Dendritic cell treated with granulocyte-macrophage colony-stimulating factor and Interleukin-4, amounts not matched to agents 40 ng/mL and 50 ng/mL, for 4 days (primary cell): ENCODE measurements at regions not wholly inside any gene's neighbourhood (a gene's known extent, or its start where the extent isn't known, plus 50 kb on each side); places are given as distances from the start of the nearest gene placed in this dataset.

Experiments used
- H3K27ac Mint-ChIP-seq: one replicate; pipeline ENCODE4 v1.8.0; 2022; ENCODE audit warnings: mild to moderate bottlenecking, mixed read lengths
- H3K27me3 Mint-ChIP-seq: one replicate; pipeline ENCODE4 v1.8.0; 2022; ENCODE audit warnings: mild to moderate bottlenecking, mixed read lengths
- H3K36me3 Mint-ChIP-seq: one replicate; pipeline ENCODE4 v1.8.0; 2022; ENCODE audit warnings: low read depth, mixed read lengths
- H3K4me1 Mint-ChIP-seq: one replicate; pipeline ENCODE4 v1.8.0; 2022; ENCODE audit warnings: low read depth, mixed read lengths
- H3K4me3 Mint-ChIP-seq: one replicate; pipeline ENCODE4 v1.8.0; 2022; ENCODE audit warnings: mild to moderate bottlenecking, moderate library complexity, mixed read lengths
- H3K9me3 Mint-ChIP-seq: one replicate; pipeline ENCODE4 v1.8.0; 2022; ENCODE audit warnings: mixed read lengths
- intact Hi-C: fragments of 100-400 bp; cut with micrococcal nuclease; formaldehyde crosslinking; loops from one replicate; pipeline ENCODE4 v1.15.0; 2022

- H3K4me3 Mint-ChIP-seq, result no peak overlapping the region
- intact Hi-C loops, result no loop called here
- H3K27me3 Mint-ChIP-seq, result no peaks in the 10 kb centered on the region
- H3K9me3 Mint-ChIP-seq, result no peaks in the 10 kb centered on the region
- H3K4me1 Mint-ChIP-seq, result no peaks in the 10 kb centered on the region
- no peak overlapping the region for H3K27ac Mint-ChIP-seq
- no peaks in the 10 kb centered on the region for H3K36me3 Mint-ChIP-seq
These were observed 360.5 kb downstream of the BCKDHB start for GRCh38 chr6:80466981-80467380.

GRCh38 chr6:80465513-80465912, 359.0 kb downstream of the BCKDHB start:
- Mint-ChIP-seq H3K27ac (no peak overlapping the region), H3K9me3 (no peaks in the 10 kb centered on the region), H3K4me3 (no peak overlapping the region), H3K36me3 (no peaks in the 10 kb centered on the region), H3K4me1 (no peaks in the 10 kb centered on the region), H3K27me3 (no peaks in the 10 kb centered on the region)
- intact Hi-C loops, result no loop called here

DNA sequence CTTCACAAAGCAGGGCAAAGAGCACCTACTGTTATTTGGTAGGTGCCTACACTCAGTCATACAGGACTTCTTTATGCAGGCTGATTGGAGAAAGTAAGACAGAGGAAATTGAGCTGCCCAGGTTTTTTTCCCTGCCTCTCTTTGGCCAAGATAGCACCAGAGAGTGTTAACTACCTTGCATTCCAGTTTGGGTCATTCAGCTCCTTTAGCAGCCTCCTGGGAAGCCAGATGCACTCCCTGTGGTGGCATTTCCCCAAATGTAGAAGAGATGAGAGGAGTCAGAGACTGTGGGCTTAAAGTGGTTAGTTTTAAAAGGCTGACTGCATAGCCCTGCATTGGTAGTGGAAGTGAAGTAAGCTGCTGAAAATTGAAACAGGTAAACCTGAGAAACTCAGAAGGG, 358.4 kb downstream of the BCKDHB start:
- Mint-ChIP-seq H3K36me3 (no peaks in the 10 kb centered on the region), H3K9me3 (no peaks in the 10 kb centered on the region), H3K27ac (no peak overlapping the region), H3K4me1 (no peaks in the 10 kb centered on the region), H3K27me3 (no peaks in the 10 kb centered on the region), H3K4me3 (no peak overlapping the region)
- intact Hi-C loops, result no loop called here

DNA sequence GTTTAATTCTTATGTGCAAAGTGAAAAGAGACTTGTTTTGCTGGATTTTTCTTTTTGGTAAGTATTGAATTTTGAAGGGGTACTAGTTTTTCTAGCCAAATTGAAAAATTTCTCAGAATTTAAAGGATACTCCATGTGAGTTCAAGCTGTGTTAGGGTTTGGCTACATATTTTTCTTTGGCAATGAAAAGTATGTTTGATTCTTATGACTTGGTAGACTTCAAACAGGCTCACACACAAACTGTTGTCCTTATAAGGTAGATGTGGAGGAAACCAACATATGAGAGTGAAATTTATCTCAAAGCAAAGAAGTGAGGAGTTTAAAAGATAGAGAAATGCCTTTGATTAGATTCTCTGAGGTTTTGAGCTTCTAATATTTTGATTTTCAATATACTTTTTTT, 356.7 kb downstream of the BCKDHB start:
- Mint-ChIP-seq H3K27ac (no peak overlapping the region), H3K9me3 (no peaks in the 10 kb centered on the region), H3K4me1 (no peaks in the 10 kb centered on the region), H3K36me3 (no peaks in the 10 kb centered on the region), H3K27me3 (no peaks in the 10 kb centered on the region), H3K4me3 (no peak overlapping the region)
- intact Hi-C loops, result no loop called here

GRCh38 chr6:80460257-80460865, 353.9 kb downstream of the BCKDHB start:
- no peak overlapping the region for H3K27ac Mint-ChIP-seq
- H3K36me3 Mint-ChIP-seq, result no peaks in the 10 kb centered on the region
- H3K9me3 Mint-ChIP-seq, result no peaks in the 10 kb centered on the region
- H3K4me3 Mint-ChIP-seq, result no peak overlapping the region
- intact Hi-C loops, result no loop called here
- no peaks in the 10 kb centered on the region for H3K4me1 Mint-ChIP-seq
- no peaks in the 10 kb centered on the region for H3K27me3 Mint-ChIP-seq

DNA sequence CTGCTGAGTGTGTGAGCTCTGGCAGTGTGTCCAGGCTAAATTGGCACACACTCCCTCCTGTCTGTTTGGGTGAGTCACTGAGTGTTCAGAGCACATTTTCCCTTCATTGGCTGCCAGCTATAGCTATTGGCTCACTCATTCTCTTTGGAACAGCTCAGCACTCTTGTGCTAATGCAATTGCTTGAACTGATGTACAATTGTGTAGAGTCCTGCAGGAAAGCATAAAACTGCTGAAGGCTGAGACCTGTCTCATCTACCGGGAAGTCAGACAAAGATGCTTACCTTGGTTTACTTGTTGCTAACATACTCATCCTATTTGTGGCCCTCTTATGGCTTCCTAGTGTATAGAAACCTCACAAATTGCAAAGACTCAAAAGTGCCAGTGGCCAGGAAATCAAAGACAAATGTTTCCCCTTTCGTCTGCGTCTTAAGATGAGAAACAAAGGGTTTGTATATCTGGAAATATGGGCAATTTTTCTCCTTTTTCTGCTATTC, 351.0 kb downstream of the BCKDHB start:
- H3K27ac Mint-ChIP-seq, result no peak overlapping the region
- H3K4me3 Mint-ChIP-seq, result no peak overlapping the region
- no peaks in the 10 kb centered on the region for H3K9me3 Mint-ChIP-seq
- no peaks in the 10 kb centered on the region for H3K36me3 Mint-ChIP-seq
- no peaks in the 10 kb centered on the region for H3K27me3 Mint-ChIP-seq
- no peaks in the 10 kb centered on the region for H3K4me1 Mint-ChIP-seq
- intact Hi-C loops, result no loop called here

DNA sequence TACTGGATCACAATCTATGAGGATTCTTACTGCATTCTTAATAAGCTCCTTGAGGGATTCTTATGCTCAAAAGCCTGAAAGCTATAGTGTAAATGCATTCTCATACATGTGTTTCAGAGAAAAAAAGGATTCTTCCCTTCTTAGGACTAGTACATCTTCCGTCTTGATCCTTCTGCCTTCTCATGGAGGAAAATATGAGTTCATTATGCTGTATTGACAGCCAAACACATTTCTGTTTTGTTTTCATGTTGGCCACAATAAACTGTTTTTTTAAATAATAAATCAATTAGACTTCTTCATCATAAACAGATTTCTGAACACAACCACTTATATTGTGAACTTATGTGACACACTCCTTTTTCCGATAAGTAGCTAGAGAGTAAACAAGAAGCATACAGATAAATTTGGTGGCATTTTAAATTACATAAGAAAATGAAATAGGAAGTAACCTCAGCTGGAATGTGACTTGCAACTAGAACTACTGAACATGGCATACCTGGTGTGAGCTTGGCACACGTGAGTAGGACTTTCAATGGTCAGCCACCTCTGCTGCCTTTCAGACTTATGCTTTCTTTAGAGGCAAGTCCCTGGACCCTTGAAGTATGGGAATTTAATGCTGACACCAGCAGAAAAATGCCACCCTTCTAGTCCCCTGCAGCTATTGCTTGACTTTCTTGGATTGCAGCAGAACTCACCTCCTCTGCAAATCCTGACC, 350.4 kb downstream of the BCKDHB start:
- Mint-ChIP-seq H3K27ac (no peak overlapping the region), H3K4me1 (no peaks in the 10 kb centered on the region), H3K27me3 (no peaks in the 10 kb centered on the region), H3K9me3 (no peaks in the 10 kb centered on the region), H3K4me3 (no peak overlapping the region), H3K36me3 (no peaks in the 10 kb centered on the region)
- intact Hi-C loops, result no loop called here

- Mint-ChIP-seq H3K27me3 (no peaks in the 10 kb centered on the region), H3K9me3 (no peaks in the 10 kb centered on the region), H3K36me3 (no peaks in the 10 kb centered on the region), H3K4me3 (no peak overlapping the region), H3K4me1 (no peaks in the 10 kb centered on the region), H3K27ac (no peak overlapping the region)
- intact Hi-C loops, result no loop called here
These were observed 348.3 kb downstream of the BCKDHB start for GRCh38 chr6:80454661-80455365.

- Mint-ChIP-seq H3K27me3 (no peaks in the 10 kb centered on the region), H3K4me3 (no peak overlapping the region), H3K9me3 (no peaks in the 10 kb centered on the region), H3K4me1 (no peaks in the 10 kb centered on the region), H3K36me3 (no peaks in the 10 kb centered on the region), H3K27ac (no peak overlapping the region)
- intact Hi-C loops, result no loop called here
These were observed 347.7 kb downstream of the BCKDHB start for GRCh38 chr6:80454197-80454596.

DNA sequence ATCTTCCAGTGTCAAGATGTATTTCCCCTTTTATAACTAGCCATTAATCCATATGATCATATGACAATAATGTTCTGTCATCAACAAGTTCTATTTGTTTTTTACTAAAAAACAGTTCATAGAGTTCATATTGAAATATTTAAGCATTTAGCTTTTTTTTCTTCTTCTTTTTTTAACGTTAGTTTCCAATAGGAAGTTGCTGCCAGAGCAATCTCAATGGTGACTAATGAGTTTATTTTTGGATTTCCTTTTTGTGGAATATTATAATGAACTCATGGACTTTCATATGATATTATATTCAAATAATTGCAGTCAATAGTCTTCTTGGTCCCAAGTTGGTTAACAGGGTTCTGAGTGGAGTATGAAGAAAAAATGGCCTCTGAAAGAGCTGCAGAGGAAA, 343.3 kb downstream of the BCKDHB start:
- no peaks in the 10 kb centered on the region for H3K4me1 Mint-ChIP-seq
- intact Hi-C loops, result no loop called here
- H3K4me3 Mint-ChIP-seq, result no peak overlapping the region
- no peak overlapping the region for H3K27ac Mint-ChIP-seq
- peaks cover 11% of the 10 kb centered on the region for H3K9me3 Mint-ChIP-seq
- no peaks in the 10 kb centered on the region for H3K36me3 Mint-ChIP-seq
- H3K27me3 Mint-ChIP-seq, result no peaks in the 10 kb centered on the region

- intact Hi-C loops, result no loop called here
- peaks cover 20% of the 10 kb centered on the region for H3K9me3 Mint-ChIP-seq
These were observed 340.1 kb downstream of the BCKDHB start for GRCh38 chr6:80446454-80447045.

GRCh38 chr6:80445751-80446150, 339.3 kb downstream of the BCKDHB start:
- Mint-ChIP-seq H3K27me3 (no peaks in the 10 kb centered on the region), H3K9me3 (peaks cover 20% of the 10 kb centered on the region), H3K36me3 (no peaks in the 10 kb centered on the region), H3K4me1 (no peaks in the 10 kb centered on the region), H3K4me3 (no peak overlapping the region), H3K27ac (no peak overlapping the region)
- intact Hi-C loops, result no loop called here

More at GRCh38 chr6:80446454-80447045, 340.1 kb downstream of the BCKDHB start:
- no peaks in the 10 kb centered on the region for H3K36me3 Mint-ChIP-seq
- H3K27me3 Mint-ChIP-seq, result no peaks in the 10 kb centered on the region
- no peak overlapping the region for H3K27ac Mint-ChIP-seq
- no peak overlapping the region for H3K4me3 Mint-ChIP-seq
- no peaks in the 10 kb centered on the region for H3K4me1 Mint-ChIP-seq

DNA sequence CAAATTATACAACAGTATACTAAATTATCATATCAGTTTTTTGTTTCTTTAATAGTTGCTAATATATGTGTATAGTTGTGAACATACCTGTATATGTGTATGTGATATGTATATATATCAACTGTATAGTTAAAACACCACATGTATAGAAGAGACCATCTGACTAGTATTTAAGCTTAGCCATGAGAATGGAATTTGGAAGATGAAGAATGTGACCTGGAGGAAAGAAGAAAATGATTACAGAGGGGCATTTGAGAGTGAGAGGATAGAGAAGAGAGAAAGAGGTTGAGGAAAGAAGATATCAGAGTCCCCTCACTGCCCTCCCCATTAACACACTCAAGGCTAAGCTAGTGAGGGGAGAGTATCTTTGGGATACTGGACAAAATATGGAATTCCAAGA, 335.9 kb downstream of the BCKDHB start:
- intact Hi-C loops, result no loop called here
- no peak overlapping the region for H3K4me3 Mint-ChIP-seq
- H3K9me3 Mint-ChIP-seq, result peaks cover 20% of the 10 kb centered on the region
- no peaks in the 10 kb centered on the region for H3K27me3 Mint-ChIP-seq
- H3K4me1 Mint-ChIP-seq, result no peaks in the 10 kb centered on the region
- no peaks in the 10 kb centered on the region for H3K36me3 Mint-ChIP-seq
- H3K27ac Mint-ChIP-seq, result no peak overlapping the region

GRCh38 chr6:80441131-80441530, 334.7 kb downstream of the BCKDHB start:
- Mint-ChIP-seq H3K9me3 (peaks cover 10% of the 10 kb centered on the region), H3K27me3 (no peaks in the 10 kb centered on the region), H3K4me3 (no peak overlapping the region), H3K36me3 (no peaks in the 10 kb centered on the region), H3K4me1 (no peaks in the 10 kb centered on the region), H3K27ac (no peak overlapping the region)
- intact Hi-C loops, result no loop called here
